Suprapubic skin (tissue), 4 donors: ENCODE measurements at regions not wholly inside any gene's neighbourhood (a gene's known extent, or its start where the extent isn't known, plus 50 kb on each side); places are given as distances from the start of the nearest gene placed in this dataset.

ENCODE experiments used
- DNase-seq, 2 donors: peaks; one replicate each; pipeline ENCODE4 v3.0.0-alpha.2; 2019; ENCODE audit warnings: low spot score in 2 of 2
- H3K27ac ChIP-seq: fragments of 200-600 bp; sonication (generic); one replicate; pipeline ENCODE4 v1.5.1; 2019
- H3K27me3 ChIP-seq: fragments of 200-600 bp; sonication (generic); one replicate; pipeline ENCODE4 v1.5.1; 2019
- H3K36me3 ChIP-seq: fragments of 200-600 bp; sonication (generic); one replicate; pipeline ENCODE4 v1.5.1; 2019
- H3K4me1 ChIP-seq: fragments of 200-600 bp; sonication (generic); one replicate; pipeline ENCODE4 v1.5.1; 2019
- H3K4me3 ChIP-seq: fragments of 200-600 bp; sonication (generic); one replicate; pipeline ENCODE4 v1.5.1; 2019; ENCODE audit warnings: mild to moderate bottlenecking
- H3K9me3 ChIP-seq: fragments of 200-600 bp; sonication (generic); one replicate; pipeline ENCODE4 v1.5.1; 2019
- CTCF ChIP-seq, 2 donors: fragments of 200-600 bp in 1 of 2; fragments of 450-650 bp in 1 of 2; sonication (generic) in 1 of 2; IDR thresholded peaks; one replicate each; pipeline ENCODE4 v1.5.1; 2016 to 2019; ENCODE audit warnings: antibody characterized with exemption in 2 of 2, mild to moderate bottlenecking in 1 of 2, moderate library complexity in 1 of 2
- EP300 ChIP-seq: sonication (generic); formaldehyde crosslinking; IDR thresholded peaks from one replicate; pipeline ENCODE4 v1.6.1; 2017; ENCODE audit warnings: antibody characterized with exemption
- POLR2A ChIP-seq, 2 donors: fragments of 450-650 bp; IDR thresholded peaks; one replicate each; pipeline ENCODE4 v1.6.1; 2017; ENCODE audit warnings: antibody characterized with exemption in 2 of 2, mild to moderate bottlenecking in 2 of 2, moderate library complexity in 2 of 2
- POLR2AphosphoS5 ChIP-seq, 3 donors: sonication (generic); formaldehyde crosslinking; IDR thresholded peaks; one replicate each; pipeline ENCODE4 v1.6.1; 2017; ENCODE audit warnings: antibody characterized with exemption in 3 of 3
- WGBS: methylation state at CpG from one replicate; pipeline ENCODE4 v1.1.5; 2018; 5-methylcytosine and 5-hydroxymethylcytosine counted together

GRCh38 chr2:35374845-35375244 lies 980.7 kb upstream of the CRIM1 start:
- no peak for DNase-seq
- H3K4me1 ChIP-seq = no peaks in the 10 kb centered on the region
- no peak overlapping the region for H3K27ac ChIP-seq
- peaks cover 4% of the 10 kb centered on the region for H3K9me3 ChIP-seq
- WGBS = 92% methylated on average over 4 of the region's 4 CpGs
- no peaks in the 10 kb centered on the region for H3K36me3 ChIP-seq
- no peaks in the 10 kb centered on the region for H3K27me3 ChIP-seq
- TF ChIP-seq EP300 (no peak), POLR2AphosphoS5 (IDR thresholded peaks at IDR 0.05) (no peak), POLR2A (IDR thresholded peaks at IDR 0.05) (no peak), CTCF (IDR thresholded peaks at IDR 0.05) (no peak)
- H3K4me3 ChIP-seq = no peak overlapping the region

- no peaks in the 10 kb centered on the region for H3K27me3 ChIP-seq
- TF ChIP-seq CTCF (IDR thresholded peaks at IDR 0.05) (no peak), POLR2A (IDR thresholded peaks at IDR 0.05) (no peak), POLR2AphosphoS5 (IDR thresholded peaks at IDR 0.05) (no peak), EP300 (no peak)
- DNase-seq = no peak
- H3K4me3 ChIP-seq = no peak overlapping the region
- no peaks in the 10 kb centered on the region for H3K9me3 ChIP-seq
- no peaks in the 10 kb centered on the region for H3K4me1 ChIP-seq
- no peaks in the 10 kb centered on the region for H3K36me3 ChIP-seq
- no peak overlapping the region for H3K27ac ChIP-seq
- WGBS = 73% methylated on average over 2 of the region's 2 CpGs
Measured at GRCh38 chr2:35365859-35366258, 989.7 kb upstream of the CRIM1 start.

GRCh38 chr2:35356332-35356731 lies 999.2 kb upstream of the CRIM1 start:
- 96% methylated on average over 3 of the region's 4 CpGs for WGBS
- no peaks in the 10 kb centered on the region for H3K4me1 ChIP-seq

GRCh38 chr2:35355056-35355455 lies 1000.5 kb upstream of the CRIM1 start:
- TF ChIP-seq POLR2AphosphoS5 (IDR thresholded peaks at IDR 0.05) = no peak
- TF ChIP-seq CTCF (IDR thresholded peaks at IDR 0.05) = no peak
- TF ChIP-seq POLR2A (IDR thresholded peaks at IDR 0.05) = no peak
- TF ChIP-seq EP300 = no peak
- H3K4me1 ChIP-seq = no peaks in the 10 kb centered on the region
- no peak for DNase-seq

More at GRCh38 chr2:35356332-35356731, 999.2 kb upstream of the CRIM1 start:
- H3K9me3 ChIP-seq = no peaks in the 10 kb centered on the region
- no peak for TF ChIP-seq CTCF (IDR thresholded peaks at IDR 0.05)
- TF ChIP-seq POLR2AphosphoS5 (IDR thresholded peaks at IDR 0.05) = no peak
- no peak for TF ChIP-seq EP300
- no peak for TF ChIP-seq POLR2A (IDR thresholded peaks at IDR 0.05)
- H3K27ac ChIP-seq = no peak overlapping the region
- H3K27me3 ChIP-seq = no peaks in the 10 kb centered on the region
- no peaks in the 10 kb centered on the region for H3K36me3 ChIP-seq
- no peak overlapping the region for H3K4me3 ChIP-seq
- DNase-seq = no peak

GRCh38 chr2:35347561-35347960 lies 1008.0 kb upstream of the CRIM1 start:
- no peaks in the 10 kb centered on the region for H3K36me3 ChIP-seq
- H3K4me1 ChIP-seq = no peaks in the 10 kb centered on the region
- no peak for DNase-seq
- TF ChIP-seq EP300 (no peak), POLR2AphosphoS5 (IDR thresholded peaks at IDR 0.05) (no peak), POLR2A (IDR thresholded peaks at IDR 0.05) (no peak), CTCF (IDR thresholded peaks at IDR 0.05) (no peak)
- 94% methylated on average over 7 of the region's 7 CpGs for WGBS
- no peak overlapping the region for H3K27ac ChIP-seq
- no peaks in the 10 kb centered on the region for H3K27me3 ChIP-seq
- peaks cover 3% of the 10 kb centered on the region for H3K9me3 ChIP-seq
- no peak overlapping the region for H3K4me3 ChIP-seq

More at GRCh38 chr2:35355056-35355455, 1000.5 kb upstream of the CRIM1 start:
- H3K9me3 ChIP-seq = no peaks in the 10 kb centered on the region
- no peak overlapping the region for H3K4me3 ChIP-seq
- WGBS = 70% methylated on average over 1 of the region's 6 CpGs
- H3K27me3 ChIP-seq = no peaks in the 10 kb centered on the region
- no peak overlapping the region for H3K27ac ChIP-seq
- H3K36me3 ChIP-seq = no peaks in the 10 kb centered on the region
